ENCODE measurements at regions not wholly inside any gene's neighbourhood (a gene's known extent, or its start where the extent isn't known, plus 50 kb on each side); places are given as distances from the start of the nearest gene placed in this dataset.
"Not testable (repeated sequence)": the region's sequence is repeated elsewhere in the genome, so short reads cannot be mapped to it uniquely, and the experiment has no call there.

GRCh38 chrX:155745792-155746191 lies 133.0 kb upstream of the TMLHE start:
- no peak for ATAC-seq (ENCODE audit: low read depth in 2 of 2)
- peaks cover 0 to 6% (median 2%) of the 10 kb centered on the region in 7 donors for H3K9me3 Mint-ChIP-seq

GRCh38 chrX:155744534-155744933 lies 131.8 kb upstream of the TMLHE start:
- H3K27ac Mint-ChIP-seq = no peak overlapping the region
- no peak overlapping the region for H3K4me3 Mint-ChIP-seq
- peaks cover 3 to 4% of the 10 kb centered on the region in 2 experiments for H3K9me3 ChIP-seq (ENCODE audit: control insufficient read depth in 2 of 2, low read length in 2 of 2)
- no peaks in the 10 kb centered on the region for H3K36me3 ChIP-seq (ENCODE audit: control insufficient read depth, insufficient read depth, low read length)
- no peaks in the 10 kb centered on the region for H3K4me1 ChIP-seq (ENCODE audit: control insufficient read depth, insufficient read depth, low read length, poor library complexity, severe bottlenecking)
- H3K36me3 Mint-ChIP-seq = no peaks in the 10 kb centered on the region
- no peak for DNase-seq
- H3K27me3 Mint-ChIP-seq = no peaks in the 10 kb centered on the region
- no peak for ATAC-seq (ENCODE audit: low read depth in 2 of 2)
- H3K27me3 ChIP-seq (ENCODE audit: control insufficient read depth, insufficient read depth, low read length) = no peaks in the 10 kb centered on the region
- no peaks in the 10 kb centered on the region for H3K4me1 Mint-ChIP-seq
- no peak overlapping the region for H3K27ac ChIP-seq (ENCODE audit: insufficient read depth, low read length, poor library complexity, severe bottlenecking)
- H3K9me3 Mint-ChIP-seq = peaks cover 0 to 8% (median 2%) of the 10 kb centered on the region in 7 donors
- H3K4me3 ChIP-seq (ENCODE audit: low read depth, low read length) = no peak overlapping the region

More at GRCh38 chrX:155745792-155746191, 133.0 kb upstream of the TMLHE start:
- Histone ChIP-seq H3K36me3 (ENCODE audit: control insufficient read depth, insufficient read depth, low read length) (no peaks in the 10 kb centered on the region), H3K4me1 (ENCODE audit: control insufficient read depth, insufficient read depth, low read length, poor library complexity, severe bottlenecking) (no peaks in the 10 kb centered on the region), H3K27me3 (ENCODE audit: control insufficient read depth, insufficient read depth, low read length) (no peaks in the 10 kb centered on the region), H3K9me3 (ENCODE audit: control insufficient read depth in 2 of 2, low read length in 2 of 2) (peaks cover 3 to 4% of the 10 kb centered on the region in 2 experiments), H3K4me3 (ENCODE audit: low read depth, low read length) (no peak overlapping the region), H3K27ac (ENCODE audit: insufficient read depth, low read length, poor library complexity, severe bottlenecking) (no peak overlapping the region)
- Mint-ChIP-seq H3K4me3 (no peak overlapping the region), H3K27ac (no peak overlapping the region), H3K36me3 (no peaks in the 10 kb centered on the region), H3K4me1 (no peaks in the 10 kb centered on the region), H3K27me3 (no peaks in the 10 kb centered on the region)
- no peak for DNase-seq

GRCh38 chrX:155728335-155728734 lies 115.6 kb upstream of the TMLHE start:
- H3K9me3 Mint-ChIP-seq = peaks cover 0 to 33% (median 2%) of the 10 kb centered on the region in 7 donors
- not testable (repeated sequence) for H3K27me3 Mint-ChIP-seq; ATAC-seq (ENCODE audit: low read depth in 2 of 2); DNase-seq; H3K4me3 ChIP-seq (ENCODE audit: low read depth, low read length); H3K27ac ChIP-seq (ENCODE audit: insufficient read depth, low read length, poor library complexity, severe bottlenecking); H3K4me1 ChIP-seq (ENCODE audit: control insufficient read depth, insufficient read depth, low read length, poor library complexity, severe bottlenecking); H3K4me1 Mint-ChIP-seq; H3K27ac Mint-ChIP-seq; H3K4me3 Mint-ChIP-seq; H3K36me3 ChIP-seq (ENCODE audit: control insufficient read depth, insufficient read depth, low read length); H3K27me3 ChIP-seq (ENCODE audit: control insufficient read depth, insufficient read depth, low read length); H3K9me3 ChIP-seq (ENCODE audit: control insufficient read depth in 2 of 2, low read length in 2 of 2); H3K36me3 Mint-ChIP-seq

- Histone ChIP-seq H3K4me3 (ENCODE audit: low read depth, low read length) (no peak overlapping the region), H3K9me3 (ENCODE audit: control insufficient read depth in 2 of 2, low read length in 2 of 2) (peaks cover 0 to 4% of the 10 kb centered on the region in 2 experiments), H3K4me1 (ENCODE audit: control insufficient read depth, insufficient read depth, low read length, poor library complexity, severe bottlenecking) (no peaks in the 10 kb centered on the region), H3K27ac (ENCODE audit: insufficient read depth, low read length, poor library complexity, severe bottlenecking) (no peak overlapping the region), H3K27me3 (ENCODE audit: control insufficient read depth, insufficient read depth, low read length) (no peaks in the 10 kb centered on the region), H3K36me3 (ENCODE audit: control insufficient read depth, insufficient read depth, low read length) (no peaks in the 10 kb centered on the region)
- Mint-ChIP-seq H3K9me3 (peaks cover 0 to 15% (median 4%) of the 10 kb centered on the region in 7 donors), H3K4me1 (no peaks in the 10 kb centered on the region), H3K27me3 (no peaks in the 10 kb centered on the region), H3K27ac (no peak overlapping the region), H3K4me3 (no peak overlapping the region), H3K36me3 (no peaks in the 10 kb centered on the region)
- ATAC-seq (ENCODE audit: low read depth in 2 of 2) (no peak), DNase-seq (no peak)
Measured at GRCh38 chrX:155718972-155719586, 106.3 kb upstream of the TMLHE start.

GRCh38 chrX:155715141-155715540 lies 102.4 kb upstream of the TMLHE start:
- no peak overlapping the region for H3K4me3 ChIP-seq (ENCODE audit: low read depth, low read length)
- H3K9me3 ChIP-seq (ENCODE audit: control insufficient read depth in 2 of 2, low read length in 2 of 2) = peaks cover 5 to 11% of the 10 kb centered on the region in 2 experiments
- Mint-ChIP-seq H3K27ac (no peak overlapping the region), H3K27me3 (no peaks in the 10 kb centered on the region), H3K9me3 (peaks cover 0 to 34% (median 9%) of the 10 kb centered on the region in 7 donors), H3K36me3 (no peaks in the 10 kb centered on the region), H3K4me1 (no peaks in the 10 kb centered on the region), H3K4me3 (no peak overlapping the region)
- H3K27me3 ChIP-seq (ENCODE audit: control insufficient read depth, insufficient read depth, low read length) = no peaks in the 10 kb centered on the region
- DNase-seq (no peak), ATAC-seq (ENCODE audit: low read depth in 2 of 2) (no peak)
- H3K4me1 ChIP-seq (ENCODE audit: control insufficient read depth, insufficient read depth, low read length, poor library complexity, severe bottlenecking) = no peaks in the 10 kb centered on the region
- no peak overlapping the region for H3K27ac ChIP-seq (ENCODE audit: insufficient read depth, low read length, poor library complexity, severe bottlenecking)
- no peaks in the 10 kb centered on the region for H3K36me3 ChIP-seq (ENCODE audit: control insufficient read depth, insufficient read depth, low read length)

- Mint-ChIP-seq H3K9me3 (peaks cover 0 to 9% (median 0%) of the 10 kb centered on the region in 7 donors), H3K4me1 (no peaks in the 10 kb centered on the region), H3K4me3 (no peak overlapping the region), H3K27ac (no peak overlapping the region), H3K36me3 (peaks cover 3% of the 10 kb centered on the region), H3K27me3 (no peaks in the 10 kb centered on the region)
- DNase-seq = no peak
- Histone ChIP-seq H3K4me1 (ENCODE audit: control insufficient read depth, insufficient read depth, low read length, poor library complexity, severe bottlenecking) (no peaks in the 10 kb centered on the region), H3K4me3 (ENCODE audit: low read depth, low read length) (no peak overlapping the region), H3K36me3 (ENCODE audit: control insufficient read depth, insufficient read depth, low read length) (no peaks in the 10 kb centered on the region), H3K27me3 (ENCODE audit: control insufficient read depth, insufficient read depth, low read length) (no peaks in the 10 kb centered on the region), H3K9me3 (ENCODE audit: control insufficient read depth in 2 of 2, low read length in 2 of 2) (no peaks in the 10 kb centered on the region), H3K27ac (ENCODE audit: insufficient read depth, low read length, poor library complexity, severe bottlenecking) (no peak overlapping the region)
- ATAC-seq (ENCODE audit: low read depth in 2 of 2) = no peak
Measured at GRCh38 chrX:155695419-155695818, 82.7 kb upstream of the TMLHE start.

GRCh38 chrX:155694649-155695048 lies 81.9 kb upstream of the TMLHE start:
- H3K4me1 Mint-ChIP-seq = no peaks in the 10 kb centered on the region
- Histone ChIP-seq H3K4me1 (ENCODE audit: control insufficient read depth, insufficient read depth, low read length, poor library complexity, severe bottlenecking) (no peaks in the 10 kb centered on the region), H3K27me3 (ENCODE audit: control insufficient read depth, insufficient read depth, low read length) (no peaks in the 10 kb centered on the region), H3K27ac (ENCODE audit: insufficient read depth, low read length, poor library complexity, severe bottlenecking) (no peak overlapping the region), H3K36me3 (ENCODE audit: control insufficient read depth, insufficient read depth, low read length) (no peaks in the 10 kb centered on the region), H3K4me3 (ENCODE audit: low read depth, low read length) (no peak overlapping the region), H3K9me3 (ENCODE audit: control insufficient read depth in 2 of 2, low read length in 2 of 2) (no peaks in the 10 kb centered on the region)
- no peak overlapping the region for H3K4me3 Mint-ChIP-seq
- no peak for DNase-seq
- no peak for ATAC-seq (ENCODE audit: low read depth in 2 of 2)
- no peak overlapping the region for H3K27ac Mint-ChIP-seq
- peaks cover 3% of the 10 kb centered on the region for H3K36me3 Mint-ChIP-seq
- H3K9me3 Mint-ChIP-seq = peaks cover 0 to 10% (median 1%) of the 10 kb centered on the region in 7 donors
- no peaks in the 10 kb centered on the region for H3K27me3 Mint-ChIP-seq

GRCh38 chrX:155682834-155683233 lies 70.1 kb upstream of the TMLHE start:
- Histone ChIP-seq H3K27me3 (ENCODE audit: control insufficient read depth, insufficient read depth, low read length) (no peaks in the 10 kb centered on the region), H3K4me1 (ENCODE audit: control insufficient read depth, insufficient read depth, low read length, poor library complexity, severe bottlenecking) (no peaks in the 10 kb centered on the region), H3K9me3 (ENCODE audit: control insufficient read depth in 2 of 2, low read length in 2 of 2) (no peaks in the 10 kb centered on the region), H3K4me3 (ENCODE audit: low read depth, low read length) (no peak overlapping the region), H3K36me3 (ENCODE audit: control insufficient read depth, insufficient read depth, low read length) (no peaks in the 10 kb centered on the region), H3K27ac (ENCODE audit: insufficient read depth, low read length, poor library complexity, severe bottlenecking) (no peak overlapping the region)
- H3K4me3 Mint-ChIP-seq = no peak overlapping the region
- ATAC-seq (ENCODE audit: low read depth in 2 of 2) (no peak), DNase-seq (no peak)
- H3K27me3 Mint-ChIP-seq = peaks cover 6% of the 10 kb centered on the region
- H3K36me3 Mint-ChIP-seq = no peaks in the 10 kb centered on the region
- H3K4me1 Mint-ChIP-seq = no peaks in the 10 kb centered on the region
- H3K27ac Mint-ChIP-seq = no peak overlapping the region
- peaks cover 0 to 10% (median 0%) of the 10 kb centered on the region in 7 donors for H3K9me3 Mint-ChIP-seq
